PFSK-1 (cell line): ENCODE measurements at regions not wholly inside any gene's neighbourhood (a gene's known extent, or its start where the extent isn't known, plus 50 kb on each side); places are given as distances from the start of the nearest gene placed in this dataset.

ENCODE experiments used
- FOXP2 ChIP-seq: optimal IDR thresholded peaks from 2 replicates; pipeline ENCODE3; 2011; ENCODE audit warnings: borderline replicate concordance, control low read depth, inconsistent platforms; ENCODE audit not compliant: insufficient read depth; ENCODE audit errors: extremely low read length, extremely low read depth
- POLR2AphosphoS5 ChIP-seq: IDR thresholded peaks from 2 replicates; pipeline ENCODE4 v1.6.1; 2012; ENCODE audit warnings: low read depth, mild to moderate bottlenecking, control low read depth, low read length, moderate library complexity
- REST ChIP-seq, 2 experiments: IDR thresholded peaks; 2 replicates each; pipeline versions ENCODE4 v1.6.1 to v1.8.0; 2011 to 2012; ENCODE audit warnings: low read depth in 2 of 2, low read length in 2 of 2, control low read depth in 1 of 2, inconsistent platforms in 1 of 2, mild to moderate bottlenecking in 1 of 2, moderate library complexity in 1 of 2; ENCODE audit not compliant: insufficient read depth in 1 of 2
- SIN3A ChIP-seq: IDR thresholded peaks from 2 replicates; pipeline ENCODE4 v1.6.1; 2012; ENCODE audit warnings: mild to moderate bottlenecking, low read length, moderate library complexity, borderline replicate concordance; ENCODE audit not compliant: insufficient read depth
- TAF1 ChIP-seq: IDR thresholded peaks from 2 replicates; pipeline ENCODE4 v1.6.1; 2012; ENCODE audit warnings: low read length, control low read depth, borderline replicate concordance; ENCODE audit not compliant: insufficient read depth

GRCh38 chr3:135473449-135473848, 492.1 kb upstream of the PPP2R3A start:
- TF ChIP-seq REST (IDR thresholded peaks at IDR 0.05; ENCODE audit: insufficient read depth in 1 of 2, low read depth in 2 of 2, low read length in 2 of 2): no peak
- TF ChIP-seq SIN3A: no peak
- no peak for TF ChIP-seq POLR2AphosphoS5
- TF ChIP-seq FOXP2: no peak
- no peak for TF ChIP-seq TAF1

GRCh38 chr3:135487261-135487660, 478.3 kb upstream of the PPP2R3A start:
- TF ChIP-seq POLR2AphosphoS5 (no peak), TAF1 (no peak), SIN3A (no peak), FOXP2 (no peak), REST (IDR thresholded peaks at IDR 0.05; ENCODE audit: insufficient read depth in 1 of 2, low read depth in 2 of 2, low read length in 2 of 2) (no peak)

GRCh38 chr3:135490219-135490915, 475.2 kb upstream of the PPP2R3A start:
- TF ChIP-seq REST (IDR thresholded peaks at IDR 0.05; ENCODE audit: insufficient read depth in 1 of 2, low read depth in 2 of 2, low read length in 2 of 2): no peak
- TF ChIP-seq SIN3A: no peak
- TF ChIP-seq FOXP2: no peak
- TF ChIP-seq POLR2AphosphoS5: no peak
- TF ChIP-seq TAF1: no peak

GRCh38 chr3:135491491-135492205, 473.9 kb upstream of the PPP2R3A start:
- no peak for TF ChIP-seq FOXP2
- no peak for TF ChIP-seq TAF1
- no peak for TF ChIP-seq POLR2AphosphoS5

- TF ChIP-seq SIN3A (no peak), REST (IDR thresholded peaks at IDR 0.05; ENCODE audit: insufficient read depth in 1 of 2, low read depth in 2 of 2, low read length in 2 of 2) (no peak), FOXP2 (no peak), TAF1 (no peak), POLR2AphosphoS5 (no peak)
Measured at GRCh38 chr3:135495891-135496290, 469.6 kb upstream of the PPP2R3A start.
